HG03354 (cell line): ENCODE measurements at regions not wholly inside any gene's neighbourhood (a gene's known extent, or its start where the extent isn't known, plus 50 kb on each side); places are given as distances from the start of the nearest gene placed in this dataset.
"Not testable (repeated sequence)": the region's sequence is repeated elsewhere in the genome, so short reads cannot be mapped to it uniquely, and the experiment has no call there.

Experiments
- ATAC-seq: cut with Tn5 transposase; IDR thresholded peaks from one replicate; pipeline ENCODE4 v1.9.1; 2021; ENCODE audit warnings: mild to moderate bottlenecking; ENCODE audit not compliant: unreplicated experiment, poor library complexity, severe bottlenecking

DNA sequence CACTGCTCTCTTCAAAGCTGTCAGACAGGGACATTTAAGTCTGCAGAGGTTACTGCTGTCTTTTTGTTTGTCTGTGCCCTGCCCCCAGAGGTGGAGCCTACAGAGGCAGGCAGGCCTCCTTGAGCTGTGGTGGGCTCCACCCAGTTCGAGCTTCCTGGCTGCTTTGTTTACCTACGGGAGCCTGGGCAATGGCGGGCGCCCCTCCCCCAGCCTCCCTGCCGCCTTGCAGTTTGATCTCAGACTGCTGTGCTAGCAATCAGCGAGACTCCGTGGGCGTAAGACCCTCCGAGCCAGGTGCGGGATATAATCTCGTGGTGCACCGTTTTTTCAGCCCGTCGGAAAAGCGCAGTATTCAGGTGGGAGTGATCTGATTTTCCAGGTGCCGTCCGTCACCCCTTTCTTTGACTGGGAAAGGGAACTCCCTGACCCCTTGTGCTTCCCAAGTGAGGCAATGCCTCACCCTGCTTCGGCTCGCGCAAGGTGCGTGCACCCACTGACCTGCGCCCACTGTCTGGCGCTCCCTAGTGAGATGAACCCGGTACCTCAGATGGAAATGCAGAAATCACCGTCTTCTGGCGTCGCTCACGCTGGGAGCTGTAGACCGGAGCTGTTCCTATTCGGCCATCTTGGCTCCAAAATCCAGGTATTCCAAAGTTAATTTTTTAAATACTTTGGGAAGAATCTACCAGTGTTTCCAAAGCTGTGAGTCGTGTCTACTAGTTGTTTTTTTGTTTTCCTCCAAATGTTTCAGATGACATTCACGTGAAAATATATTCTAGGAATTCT is 448.5 kb upstream of the FOXG1 start:
- ATAC-seq: not testable (repeated sequence)

DNA sequence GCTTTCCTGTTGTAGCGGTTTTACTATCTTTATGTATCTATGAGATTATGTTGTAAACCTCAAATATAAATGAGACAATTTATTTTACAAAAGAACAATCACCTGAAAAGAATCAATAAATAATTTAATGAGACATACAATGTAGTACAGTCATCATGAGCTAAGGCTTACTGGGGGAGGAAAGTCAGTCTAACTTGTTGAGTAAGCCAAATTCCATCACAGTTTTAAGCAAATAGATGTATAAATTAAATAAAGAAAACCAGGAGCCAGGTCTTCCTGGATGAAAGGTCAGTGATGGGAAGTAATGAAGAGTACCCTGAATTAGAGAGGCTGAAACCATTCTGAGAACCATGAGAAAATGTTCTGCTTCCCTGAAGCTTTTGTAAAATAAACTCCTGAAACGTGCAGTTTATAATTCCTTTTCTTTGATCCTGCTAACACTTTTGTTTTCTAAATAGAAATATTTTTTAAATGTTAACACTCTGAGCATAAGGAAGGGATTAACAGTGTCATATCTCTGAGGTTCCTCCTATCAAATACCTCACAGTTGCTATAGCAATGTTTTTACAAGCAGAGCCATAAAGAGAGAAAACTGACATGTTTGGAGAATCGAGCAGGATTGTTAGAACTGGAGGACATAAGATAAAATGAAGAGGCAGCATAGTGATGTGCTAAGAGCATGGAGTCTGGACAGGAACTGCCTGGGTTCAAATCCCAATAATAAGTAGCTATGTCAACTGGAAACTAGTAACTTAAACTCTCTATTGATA is 444.9 kb upstream of the FOXG1 start:
- ATAC-seq: no peak

DNA sequence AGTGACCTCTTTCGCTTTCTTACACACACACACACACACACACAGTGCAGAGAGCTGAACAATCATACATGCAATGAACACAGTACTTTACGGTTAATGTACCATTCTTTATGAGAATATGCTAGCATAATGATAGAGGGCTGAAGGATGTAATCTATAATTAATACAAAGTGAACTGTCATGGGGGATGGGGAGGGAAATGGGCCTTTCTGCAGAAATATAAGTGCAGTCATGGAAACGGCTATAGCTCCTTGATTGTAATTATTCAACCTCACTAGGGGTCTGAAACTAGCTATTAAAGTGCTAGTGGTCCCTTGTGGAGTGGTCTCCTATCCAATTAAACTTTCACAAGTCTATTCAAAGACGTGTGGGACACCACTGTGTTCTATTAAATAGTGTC is 443.2 kb upstream of the FOXG1 start:
- ATAC-seq: no peak

DNA sequence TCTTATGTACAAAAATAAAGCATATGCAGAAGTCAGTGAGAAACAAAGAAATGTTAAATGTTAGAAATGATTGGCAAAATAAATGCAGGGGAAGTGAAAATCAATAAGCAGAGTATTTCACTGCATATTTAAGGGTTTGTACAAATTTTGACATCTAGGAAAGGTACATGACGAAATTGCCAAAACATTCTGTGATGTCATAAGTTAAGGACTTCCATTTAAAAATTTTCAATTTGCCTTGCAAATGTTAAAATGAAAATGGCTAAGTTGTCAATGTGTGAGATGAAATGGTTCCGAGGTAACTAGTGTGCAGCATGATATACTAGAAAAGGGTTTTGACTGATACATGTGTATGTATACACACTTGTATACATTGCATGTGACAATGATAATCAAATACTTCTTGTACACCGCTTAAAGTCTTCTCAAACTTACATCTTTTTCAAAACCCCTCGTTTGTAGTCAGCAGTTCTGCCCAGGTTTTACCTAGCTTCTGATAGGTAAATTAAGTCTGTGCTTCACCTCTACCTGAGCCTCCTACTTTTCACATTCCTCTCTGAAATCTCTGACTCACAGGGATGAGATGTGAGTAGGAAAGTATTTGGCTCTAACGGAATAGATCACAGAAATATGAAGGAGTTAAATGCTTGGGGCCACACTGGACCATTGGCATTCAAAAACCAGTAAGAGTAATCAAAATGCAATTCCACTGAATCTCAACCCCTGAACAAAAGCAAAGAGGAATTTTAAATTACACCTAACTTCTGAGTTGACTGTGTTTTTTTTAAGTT is 442.4 kb upstream of the FOXG1 start:
- ATAC-seq: no peak

DNA sequence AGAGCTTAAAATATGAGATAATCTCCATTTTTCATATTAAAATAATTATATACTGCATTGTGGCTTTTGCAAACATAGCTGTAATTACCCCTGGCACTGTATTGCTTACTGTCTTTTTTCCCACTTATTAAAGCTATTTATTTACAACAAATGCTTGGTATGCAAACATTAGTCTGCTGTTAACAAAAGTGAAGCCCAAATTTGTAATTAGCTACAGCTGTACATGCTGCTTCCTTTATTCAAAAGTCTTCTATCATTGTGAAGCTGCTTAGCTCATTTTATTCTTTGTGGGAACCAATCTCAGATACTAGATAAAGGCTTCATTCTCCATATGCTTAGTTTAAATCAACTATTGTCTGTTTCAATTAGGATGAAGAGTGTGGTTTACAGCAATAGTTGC is 425.8 kb upstream of the FOXG1 start:
- no peak for ATAC-seq

DNA sequence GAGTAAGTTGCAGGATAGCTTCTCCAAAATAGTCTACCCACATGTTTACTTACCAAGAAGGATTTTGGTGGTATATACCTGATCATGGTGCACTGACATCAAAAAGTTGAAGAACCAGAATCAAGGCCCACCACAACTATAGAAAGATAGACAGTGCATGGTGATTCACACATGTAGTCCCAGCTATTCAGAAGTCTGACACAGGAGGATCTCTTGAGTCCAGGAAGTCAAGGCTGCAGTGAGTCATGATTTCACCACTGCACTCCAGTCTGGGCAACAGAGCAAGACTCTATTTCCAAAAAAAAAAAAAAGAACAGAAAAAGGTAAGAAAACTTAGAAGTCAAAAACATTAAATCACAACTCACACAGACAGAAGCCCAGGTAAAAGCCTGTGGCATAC is 422.2 kb upstream of the FOXG1 start:
- no peak for ATAC-seq

DNA sequence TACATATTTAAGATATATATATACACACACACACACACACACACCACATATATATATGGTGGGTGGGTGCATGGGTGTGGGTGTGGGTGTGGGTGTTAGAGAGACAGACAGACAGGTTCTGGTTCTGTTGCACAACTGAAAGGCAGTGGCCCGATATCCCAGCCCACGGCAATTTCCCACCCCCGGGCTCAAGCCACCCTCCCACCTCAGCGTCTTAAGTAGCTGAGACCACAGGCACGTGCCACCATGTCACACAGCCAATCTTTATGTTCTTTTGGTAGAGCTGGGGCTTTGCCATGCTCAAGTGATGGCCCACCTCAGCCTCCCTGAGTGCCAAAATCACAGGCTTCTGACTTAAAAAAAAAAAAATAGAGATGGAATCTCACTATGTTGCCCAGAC is 417.8 kb upstream of the FOXG1 start:
- no peak for ATAC-seq

DNA sequence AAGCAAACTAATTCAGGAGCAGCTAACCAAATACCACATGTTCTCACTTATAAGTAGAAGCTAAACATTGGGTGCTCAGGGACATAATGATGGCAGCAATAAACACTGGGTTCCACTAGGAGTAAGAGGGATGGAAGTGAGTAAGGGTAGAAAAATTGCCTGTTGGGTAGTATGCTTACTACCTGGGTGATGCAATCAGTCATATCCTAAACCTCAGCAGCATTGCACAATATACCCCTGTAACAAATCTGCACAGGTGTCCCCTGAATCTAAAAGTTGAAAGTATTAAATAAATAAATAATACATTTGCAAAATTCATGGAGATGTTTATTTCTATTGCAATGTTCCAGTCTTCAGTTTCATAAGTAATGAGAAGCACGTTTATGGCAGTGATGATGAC is 409.8 kb upstream of the FOXG1 start:
- ATAC-seq: no peak

DNA sequence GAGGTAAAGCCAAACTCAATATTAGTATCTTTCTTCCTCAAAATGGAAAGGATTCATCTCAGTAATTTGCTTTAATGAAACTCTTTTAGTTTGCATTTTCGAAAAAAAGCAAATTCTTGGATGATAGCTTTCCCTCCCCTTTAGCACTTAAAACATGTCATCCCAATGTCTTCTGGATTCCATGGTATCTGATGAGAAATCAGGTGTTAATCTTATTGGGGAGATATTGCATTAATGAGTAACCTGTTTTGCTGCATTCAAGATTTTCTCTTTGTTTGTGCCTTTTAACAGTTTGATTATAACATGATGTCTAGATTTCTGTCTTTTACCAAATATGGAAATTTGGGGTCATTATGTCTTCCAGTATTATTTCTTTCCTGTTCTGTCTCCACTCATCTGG is 405.1 kb upstream of the FOXG1 start:
- ATAC-seq: no peak

DNA sequence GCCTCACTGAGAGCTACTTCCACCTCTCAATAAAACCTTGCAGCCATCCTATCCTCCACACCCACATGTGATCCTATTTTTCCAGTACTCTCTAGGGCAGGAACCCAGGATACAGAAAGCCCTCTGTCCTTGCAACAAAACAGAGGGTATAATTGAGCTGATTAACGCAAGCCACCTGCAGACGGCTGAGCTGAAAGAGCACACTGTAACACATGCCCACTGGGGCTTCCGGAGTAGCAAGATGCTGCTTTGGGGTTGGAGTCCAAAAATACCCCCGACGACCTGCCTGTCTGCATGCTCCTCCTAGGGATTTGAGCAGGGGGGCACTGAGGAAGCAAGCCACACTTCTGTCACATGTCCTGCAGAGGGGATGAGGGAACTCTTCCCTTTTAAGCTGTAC is 401.1 kb upstream of the FOXG1 start:
- ATAC-seq: no peak

DNA sequence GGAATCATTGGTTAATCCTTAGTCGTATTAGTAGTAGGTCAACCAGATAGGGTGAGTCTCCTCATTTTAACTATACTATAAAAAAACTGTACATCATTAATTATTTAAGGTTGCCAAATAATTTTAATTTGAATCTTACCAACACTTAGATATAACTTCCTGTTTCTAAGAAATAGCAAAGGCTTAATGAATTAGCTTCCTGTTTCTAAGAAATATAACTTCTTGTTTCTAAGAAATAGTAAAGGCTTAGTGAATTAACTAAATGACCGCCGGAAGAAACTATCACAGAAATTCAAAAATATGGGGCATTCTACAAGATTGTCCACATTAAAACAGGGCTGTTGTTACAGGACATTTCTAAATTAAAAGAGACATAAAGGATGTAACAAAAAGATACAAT is 392.9 kb upstream of the FOXG1 start:
- ATAC-seq: no peak

DNA sequence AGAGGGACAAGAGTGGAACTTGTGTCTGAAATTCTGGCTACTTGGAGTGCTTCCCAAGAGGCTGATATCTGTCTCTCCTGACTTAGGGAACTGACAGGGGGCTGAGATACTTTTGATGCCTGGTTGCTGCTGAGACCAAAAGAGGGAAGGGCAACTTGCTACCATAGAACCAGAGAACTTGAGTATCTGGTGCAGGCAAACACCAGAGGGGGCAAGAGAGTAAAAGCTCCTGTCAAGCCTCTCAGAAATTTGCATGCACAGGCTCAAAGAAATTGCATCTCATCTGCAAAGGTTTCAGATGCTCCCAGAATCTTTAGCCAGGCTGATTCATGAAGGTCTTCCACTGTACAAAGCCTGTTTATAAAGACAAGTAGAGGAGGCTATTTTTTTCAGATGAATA is 391.3 kb upstream of the FOXG1 start:
- ATAC-seq: no peak

DNA sequence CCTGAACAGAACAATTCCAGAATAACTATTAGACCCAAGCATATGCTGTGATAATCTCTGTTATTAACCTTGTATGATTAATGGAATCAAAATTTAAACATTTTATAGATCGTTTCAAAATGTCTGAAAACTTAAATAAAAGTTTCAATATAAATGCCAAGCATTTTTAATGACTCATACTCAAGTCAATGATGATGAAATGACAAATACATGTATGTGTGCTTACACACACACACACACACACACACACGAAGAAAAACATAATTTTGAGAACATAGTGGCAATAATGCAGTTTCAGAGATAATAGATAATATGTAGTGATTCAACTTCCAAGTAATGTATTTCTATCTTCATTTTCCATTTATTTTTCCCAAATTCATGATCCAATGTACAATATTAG is 384.9 kb upstream of the FOXG1 start:
- ATAC-seq: no peak

DNA sequence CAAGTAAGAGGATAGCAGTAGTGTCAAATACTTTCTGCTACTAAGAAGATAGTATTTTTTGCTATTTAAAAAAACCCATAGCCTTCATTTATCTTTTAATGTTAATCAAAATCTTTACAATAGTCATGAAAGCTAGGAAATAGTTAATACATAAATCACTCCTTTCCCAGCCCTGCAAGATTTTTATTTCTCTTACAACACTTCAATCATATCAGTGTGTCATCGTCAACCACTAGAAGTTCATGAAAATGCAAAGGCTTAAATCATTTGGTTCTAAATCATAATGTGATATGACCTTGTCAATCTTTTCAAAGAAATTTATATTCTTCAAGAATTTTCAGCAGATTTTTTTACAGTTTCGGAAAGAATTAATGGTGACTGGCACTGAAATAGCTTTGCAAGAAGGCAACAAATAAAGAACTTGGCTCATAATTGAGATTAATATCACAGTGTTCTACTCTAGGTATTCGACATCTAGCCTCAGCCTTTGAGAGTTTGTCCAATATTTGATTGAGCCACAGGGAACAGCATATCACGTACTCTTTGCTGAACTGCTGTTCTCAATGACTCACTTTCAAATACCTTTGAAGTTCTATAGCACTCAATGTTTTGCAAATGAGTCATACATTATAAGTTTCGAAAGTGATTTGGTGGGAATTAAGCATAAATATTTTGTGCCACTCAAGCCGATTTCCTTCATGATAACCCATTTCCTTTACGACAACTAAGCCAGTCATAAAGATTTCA is 384.0 kb upstream of the FOXG1 start:
- no peak for ATAC-seq

DNA sequence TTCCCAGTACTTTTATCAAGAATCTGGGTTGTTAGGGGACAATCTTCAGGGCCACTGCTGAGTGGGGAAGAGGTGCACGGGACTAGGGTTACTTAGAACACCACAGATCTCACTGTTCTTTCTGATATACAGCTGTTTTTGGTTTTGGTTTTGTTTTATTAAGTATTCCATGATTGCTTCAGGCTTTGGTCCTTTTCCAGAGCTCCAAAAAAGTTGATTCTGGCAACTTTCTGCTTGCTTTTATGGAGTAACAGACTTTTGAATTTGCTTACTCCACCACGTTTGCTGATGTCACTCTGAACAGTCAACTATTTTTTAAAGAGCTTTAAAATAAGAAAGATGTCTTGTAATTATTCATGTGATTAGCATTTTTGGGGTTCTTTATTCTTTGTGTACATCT is 368.1 kb upstream of the FOXG1 start:
- no peak for ATAC-seq

DNA sequence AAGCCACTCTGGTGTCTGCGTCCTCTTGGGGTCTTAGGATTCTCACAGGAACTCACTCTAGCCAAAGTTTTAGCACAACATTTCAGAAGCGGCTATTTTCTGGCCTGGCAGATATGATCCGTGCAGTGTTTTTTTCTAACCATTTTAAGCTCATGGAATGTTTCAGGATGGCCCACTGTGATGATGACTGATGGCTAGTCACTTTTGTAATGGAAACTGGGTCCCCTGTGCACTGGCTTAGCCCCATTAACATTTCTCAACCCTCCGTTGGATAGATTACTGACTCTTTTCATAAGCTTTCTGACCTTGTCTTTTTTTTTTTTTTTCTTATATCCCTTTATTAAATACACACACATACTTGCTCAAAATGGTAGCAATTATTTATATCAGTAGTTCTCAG is 364.9 kb upstream of the FOXG1 start:
- not testable (repeated sequence) for ATAC-seq

DNA sequence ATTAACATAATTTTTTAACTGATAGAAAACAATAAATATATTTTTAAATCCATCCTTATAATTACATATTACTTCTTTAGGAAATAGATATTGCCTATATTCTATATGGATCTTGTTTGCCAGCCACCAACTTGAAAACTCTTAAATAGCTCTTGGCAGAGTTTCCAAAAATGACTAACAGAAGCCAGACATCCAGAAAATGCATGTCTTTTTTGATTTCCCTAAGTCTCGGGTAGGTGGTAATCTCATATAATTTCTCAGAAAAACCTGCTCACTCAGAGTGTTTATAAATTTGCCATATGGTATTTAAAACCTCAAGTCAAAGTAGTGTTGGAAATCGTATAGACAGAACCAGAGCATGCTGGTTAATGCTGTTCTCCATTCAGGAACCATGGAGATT is 360.4 kb upstream of the FOXG1 start:
- no peak for ATAC-seq

DNA sequence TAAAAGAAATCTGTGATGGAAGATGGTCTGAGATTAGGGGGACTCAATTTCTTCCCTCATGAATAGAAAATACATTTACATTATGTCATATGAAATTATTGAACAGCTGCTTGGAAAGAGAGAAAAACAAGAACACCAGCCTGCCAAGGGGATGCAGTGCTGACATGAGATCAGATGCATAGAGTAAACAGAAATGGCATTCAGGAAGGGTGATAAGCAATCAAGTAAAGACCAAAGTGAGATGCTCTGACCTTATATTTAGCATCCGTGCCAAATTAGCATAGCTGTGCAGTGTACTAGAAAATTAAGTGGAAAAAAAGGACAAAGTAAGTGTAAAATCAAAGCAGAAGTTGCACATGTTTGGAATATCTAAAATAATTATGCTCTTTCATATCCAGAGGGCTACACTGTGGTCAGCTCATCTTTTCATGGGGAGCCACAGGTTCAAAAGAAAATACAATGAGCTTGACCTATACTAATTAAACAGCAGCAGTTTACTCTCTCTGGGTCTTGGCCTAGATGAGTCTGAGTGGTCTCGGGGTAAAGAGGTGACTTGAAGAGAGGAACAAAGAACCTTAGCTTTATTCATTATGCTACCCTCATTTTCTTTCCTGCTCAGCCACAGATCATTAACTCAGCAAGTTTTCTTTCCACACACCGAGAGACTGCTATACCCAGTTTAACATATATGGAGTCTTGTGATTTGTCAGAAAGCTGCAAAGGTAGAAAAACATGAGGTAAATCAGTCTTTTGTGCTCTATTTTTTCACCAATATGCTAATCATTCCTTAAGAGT is 359.4 kb upstream of the FOXG1 start:
- ATAC-seq: no peak

DNA sequence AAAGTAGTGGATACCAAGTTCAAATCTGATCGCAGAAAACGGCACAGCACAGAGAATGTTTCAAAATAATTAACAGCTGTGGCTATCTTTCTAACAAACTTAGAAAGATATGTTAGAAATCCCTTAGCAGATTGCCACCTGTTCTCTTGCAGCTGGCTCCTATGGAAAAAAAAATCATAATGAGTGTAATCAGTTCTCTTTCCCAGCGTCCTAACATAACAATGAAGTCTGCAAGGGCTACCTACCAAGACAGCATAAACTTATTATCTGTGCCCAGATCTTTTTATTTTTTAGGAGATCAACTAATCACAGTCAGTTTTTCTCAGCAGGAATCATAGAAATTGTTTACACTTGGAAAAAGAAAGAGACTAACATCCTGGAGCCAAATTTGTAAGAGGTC is 358.6 kb upstream of the FOXG1 start:
- no peak for ATAC-seq
